ENCODE measurements at regions not wholly inside any gene's neighbourhood (a gene's known extent, or its start where the extent isn't known, plus 50 kb on each side); places are given as distances from the start of the nearest gene placed in this dataset.
"Not testable (repeated sequence)": the region's sequence is repeated elsewhere in the genome, so short reads cannot be mapped to it uniquely, and the experiment has no call there.

GRCh38 chr10:28906011-28906411, 228.7 kb downstream of the BAMBI start:
- Mint-ChIP-seq H3K4me3 (ENCODE audit: unreplicated experiment) (no peak overlapping the region), H3K27ac (ENCODE audit: unreplicated experiment) (no peak overlapping the region), H3K4me1 (ENCODE audit: low read depth, unreplicated experiment) (no peaks in the 10 kb centered on the region), H3K27me3 (ENCODE audit: unreplicated experiment) (no peaks in the 10 kb centered on the region), H3K36me3 (ENCODE audit: unreplicated experiment) (no peaks in the 10 kb centered on the region), H3K9me3 (ENCODE audit: unreplicated experiment) (peaks cover 1% of the 10 kb centered on the region)
- no peak for TF ChIP-seq CTCF (IDR thresholded peaks at IDR 0.05; ENCODE audit: partially characterized antibody, unreplicated experiment)
- no peak for DNase-seq

- peaks cover 1% of the 10 kb centered on the region for H3K9me3 Mint-ChIP-seq (ENCODE audit: unreplicated experiment)
- H3K27ac Mint-ChIP-seq (ENCODE audit: unreplicated experiment): no peak overlapping the region
- H3K4me1 Mint-ChIP-seq (ENCODE audit: low read depth, unreplicated experiment): no peaks in the 10 kb centered on the region
- no peak overlapping the region for H3K4me3 Mint-ChIP-seq (ENCODE audit: unreplicated experiment)
- no peaks in the 10 kb centered on the region for H3K36me3 Mint-ChIP-seq (ENCODE audit: unreplicated experiment)
- no peak for DNase-seq
- TF ChIP-seq CTCF (IDR thresholded peaks at IDR 0.05; ENCODE audit: partially characterized antibody, unreplicated experiment): no peak
- peaks cover 2% of the 10 kb centered on the region for H3K27me3 Mint-ChIP-seq (ENCODE audit: unreplicated experiment)
Observed at GRCh38 chr10:28906415-28906814, 229.1 kb downstream of the BAMBI start.

- no peak for TF ChIP-seq CTCF (IDR thresholded peaks at IDR 0.05; ENCODE audit: partially characterized antibody, unreplicated experiment)
- H3K36me3 Mint-ChIP-seq (ENCODE audit: unreplicated experiment): no peaks in the 10 kb centered on the region
- no peak for DNase-seq
- H3K4me3 Mint-ChIP-seq (ENCODE audit: unreplicated experiment): no peak overlapping the region
- no peak overlapping the region for H3K27ac Mint-ChIP-seq (ENCODE audit: unreplicated experiment)
- H3K27me3 Mint-ChIP-seq (ENCODE audit: unreplicated experiment): peaks cover 2% of the 10 kb centered on the region
- peaks cover 1% of the 10 kb centered on the region for H3K9me3 Mint-ChIP-seq (ENCODE audit: unreplicated experiment)
- no peaks in the 10 kb centered on the region for H3K4me1 Mint-ChIP-seq (ENCODE audit: low read depth, unreplicated experiment)
Observed at GRCh38 chr10:28906934-28907333, 229.6 kb downstream of the BAMBI start.

- Mint-ChIP-seq H3K27ac (ENCODE audit: unreplicated experiment) (no peak overlapping the region), H3K9me3 (ENCODE audit: unreplicated experiment) (peaks cover 1% of the 10 kb centered on the region), H3K27me3 (ENCODE audit: unreplicated experiment) (peaks cover 2% of the 10 kb centered on the region), H3K4me1 (ENCODE audit: low read depth, unreplicated experiment) (no peaks in the 10 kb centered on the region), H3K4me3 (ENCODE audit: unreplicated experiment) (no peak overlapping the region), H3K36me3 (ENCODE audit: unreplicated experiment) (no peaks in the 10 kb centered on the region)
- DNase-seq: no peak
- no peak for TF ChIP-seq CTCF (IDR thresholded peaks at IDR 0.05; ENCODE audit: partially characterized antibody, unreplicated experiment)
Observed at GRCh38 chr10:28909875-28910274, 232.6 kb downstream of the BAMBI start.

GRCh38 chr10:28910956-28911355, 233.6 kb downstream of the BAMBI start:
- no peak for DNase-seq
- Mint-ChIP-seq H3K36me3 (ENCODE audit: unreplicated experiment) (no peaks in the 10 kb centered on the region), H3K9me3 (ENCODE audit: unreplicated experiment) (peaks cover 1% of the 10 kb centered on the region), H3K4me1 (ENCODE audit: low read depth, unreplicated experiment) (no peaks in the 10 kb centered on the region), H3K27ac (ENCODE audit: unreplicated experiment) (no peak overlapping the region), H3K27me3 (ENCODE audit: unreplicated experiment) (peaks cover 2% of the 10 kb centered on the region), H3K4me3 (ENCODE audit: unreplicated experiment) (no peak overlapping the region)
- TF ChIP-seq CTCF (IDR thresholded peaks at IDR 0.05; ENCODE audit: partially characterized antibody, unreplicated experiment): no peak

- not testable (repeated sequence) for H3K4me1 Mint-ChIP-seq (ENCODE audit: low read depth, unreplicated experiment); H3K36me3 Mint-ChIP-seq (ENCODE audit: unreplicated experiment); DNase-seq; H3K27ac Mint-ChIP-seq (ENCODE audit: unreplicated experiment); H3K27me3 Mint-ChIP-seq (ENCODE audit: unreplicated experiment); H3K4me3 Mint-ChIP-seq (ENCODE audit: unreplicated experiment); H3K9me3 Mint-ChIP-seq (ENCODE audit: unreplicated experiment)
Observed at GRCh38 chr10:28911511-28911910, 234.2 kb downstream of the BAMBI start.
